Nephron (organoid): ENCODE measurements at regions not wholly inside any gene's neighbourhood (a gene's known extent, or its start where the extent isn't known, plus 50 kb on each side); places are given as distances from the start of the nearest gene placed in this dataset.

Experiments
- H3K27ac Mint-ChIP-seq, 3 experiments: 2 replicates each; pipeline ENCODE4 v1.8.0; 2020; ENCODE audit warnings: mixed read lengths in 3 of 3, mild to moderate bottlenecking in 2 of 3, moderate library complexity in 1 of 3
- H3K27me3 Mint-ChIP-seq: 2 replicates; pipeline ENCODE4 v1.8.0; 2021; ENCODE audit warnings: low read depth, mild to moderate bottlenecking, moderate library complexity, mixed read lengths
- H3K36me3 Mint-ChIP-seq: 2 replicates; pipeline ENCODE4 v1.8.0; 2020; ENCODE audit warnings: low read depth, mixed read lengths
- H3K4me1 Mint-ChIP-seq: 2 replicates; pipeline ENCODE4 v1.8.0; 2020; ENCODE audit warnings: mixed read lengths
- H3K4me3 Mint-ChIP-seq, 3 experiments: 2 replicates each; pipeline ENCODE4 v1.8.0; 2020; ENCODE audit warnings: mild to moderate bottlenecking in 3 of 3, mixed read lengths in 3 of 3, moderate library complexity in 2 of 3
- H3K9me3 Mint-ChIP-seq: 2 replicates; pipeline ENCODE4 v1.8.0; 2020; ENCODE audit warnings: mixed read lengths
- TF ChIP-seq, protein P1 (sequence below), 3 experiments: fragments of 200-600 bp; sonication (generic); IDR thresholded peaks; one replicate each; pipeline ENCODE4 v1.5.0; 2021; ENCODE audit warnings: antibody characterized with exemption in 3 of 3; ENCODE audit not compliant: unreplicated experiment in 3 of 3

DNA sequence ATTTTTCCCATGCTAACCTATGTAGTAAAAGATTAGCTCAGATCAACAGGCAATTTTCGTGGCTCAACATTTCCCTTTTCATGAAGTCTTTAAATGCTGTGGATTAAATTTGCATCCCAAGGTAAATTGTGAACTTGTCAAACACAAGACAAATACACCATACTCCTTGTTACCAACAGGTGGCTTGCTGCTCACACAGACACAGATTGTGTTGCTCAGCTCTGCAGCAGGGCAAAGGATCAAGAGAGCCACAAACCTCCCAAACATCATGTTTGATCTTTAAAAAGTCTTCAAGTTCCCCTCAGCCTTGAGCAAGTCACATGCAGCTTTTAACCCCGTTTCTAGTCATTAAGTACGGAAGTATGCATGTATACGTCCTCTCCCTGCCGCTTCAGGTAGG lies 119.6 kb upstream of the CNTNAP4 start:
- Mint-ChIP-seq H3K27ac (no peak overlapping the region), H3K4me3 (no peak overlapping the region), H3K27me3 (no peaks in the 10 kb centered on the region), H3K4me1 (no peaks in the 10 kb centered on the region), H3K36me3 (no peaks in the 10 kb centered on the region), H3K9me3 (no peaks in the 10 kb centered on the region)
- TF ChIP-seq, protein P1, sequence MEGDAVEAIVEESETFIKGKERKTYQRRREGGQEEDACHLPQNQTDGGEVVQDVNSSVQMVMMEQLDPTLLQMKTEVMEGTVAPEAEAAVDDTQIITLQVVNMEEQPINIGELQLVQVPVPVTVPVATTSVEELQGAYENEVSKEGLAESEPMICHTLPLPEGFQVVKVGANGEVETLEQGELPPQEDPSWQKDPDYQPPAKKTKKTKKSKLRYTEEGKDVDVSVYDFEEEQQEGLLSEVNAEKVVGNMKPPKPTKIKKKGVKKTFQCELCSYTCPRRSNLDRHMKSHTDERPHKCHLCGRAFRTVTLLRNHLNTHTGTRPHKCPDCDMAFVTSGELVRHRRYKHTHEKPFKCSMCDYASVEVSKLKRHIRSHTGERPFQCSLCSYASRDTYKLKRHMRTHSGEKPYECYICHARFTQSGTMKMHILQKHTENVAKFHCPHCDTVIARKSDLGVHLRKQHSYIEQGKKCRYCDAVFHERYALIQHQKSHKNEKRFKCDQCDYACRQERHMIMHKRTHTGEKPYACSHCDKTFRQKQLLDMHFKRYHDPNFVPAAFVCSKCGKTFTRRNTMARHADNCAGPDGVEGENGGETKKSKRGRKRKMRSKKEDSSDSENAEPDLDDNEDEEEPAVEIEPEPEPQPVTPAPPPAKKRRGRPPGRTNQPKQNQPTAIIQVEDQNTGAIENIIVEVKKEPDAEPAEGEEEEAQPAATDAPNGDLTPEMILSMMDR (IDR thresholded peaks at IDR 0.05; ENCODE audit: unreplicated experiment in 3 of 3), result no peak

DNA sequence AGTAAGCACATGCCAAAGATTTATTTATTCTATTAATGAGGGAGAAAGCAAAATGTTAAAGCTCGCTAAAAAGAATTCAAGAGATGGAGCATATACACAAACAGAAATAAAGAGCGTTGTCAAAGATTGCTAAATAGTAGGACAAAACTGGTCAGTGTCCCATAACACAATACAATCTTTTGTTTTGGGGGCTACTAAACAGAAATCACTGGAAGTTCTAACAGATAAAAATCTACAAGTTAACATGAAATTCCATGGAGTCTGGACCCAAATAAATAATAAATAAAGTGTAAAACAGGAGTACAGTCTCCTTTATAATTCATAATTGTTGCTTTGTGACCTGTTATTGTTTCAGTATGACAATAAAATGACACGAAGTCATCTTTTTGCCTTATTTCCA lies 115.2 kb upstream of the CNTNAP4 start:
- H3K4me1 Mint-ChIP-seq, result no peaks in the 10 kb centered on the region
- no peaks in the 10 kb centered on the region for H3K9me3 Mint-ChIP-seq
- no peaks in the 10 kb centered on the region for H3K27me3 Mint-ChIP-seq
- no peak overlapping the region for H3K4me3 Mint-ChIP-seq
- TF ChIP-seq, protein P1 (IDR thresholded peaks at IDR 0.05; ENCODE audit: unreplicated experiment in 3 of 3), result no peak
- H3K27ac Mint-ChIP-seq, result no peak overlapping the region
- no peaks in the 10 kb centered on the region for H3K36me3 Mint-ChIP-seq

DNA sequence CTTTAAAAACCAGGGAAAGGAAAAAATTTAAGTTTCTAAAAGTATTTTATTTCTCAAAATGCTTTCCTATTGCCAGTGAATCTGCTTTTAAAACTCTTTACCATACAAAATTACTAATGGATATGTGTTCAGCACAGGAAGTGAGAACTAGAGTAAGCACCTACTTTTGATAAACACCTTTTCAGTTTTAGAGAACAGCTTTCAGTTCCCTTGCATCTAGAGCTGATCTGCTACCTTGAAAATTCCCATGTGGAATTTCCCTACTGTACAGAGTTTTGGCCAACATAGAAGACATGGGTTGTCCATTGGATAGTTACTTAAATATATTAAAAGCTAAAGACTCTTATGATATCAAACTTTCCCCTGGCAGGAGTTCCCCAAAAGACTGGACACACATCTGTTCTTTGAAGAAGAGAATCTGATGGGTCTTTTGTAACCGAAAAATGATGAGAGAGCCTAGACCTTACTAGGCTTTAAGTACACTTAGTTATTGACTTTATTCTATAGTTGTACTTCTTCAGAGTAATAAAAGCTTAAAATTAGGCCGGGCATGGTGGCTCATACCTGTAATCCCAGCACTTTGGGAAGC lies 112.1 kb upstream of the CNTNAP4 start:
- no peaks in the 10 kb centered on the region for H3K9me3 Mint-ChIP-seq
- TF ChIP-seq, protein P1 (IDR thresholded peaks at IDR 0.05; ENCODE audit: unreplicated experiment in 3 of 3), result no peak
- H3K36me3 Mint-ChIP-seq, result no peaks in the 10 kb centered on the region
- no peak overlapping the region for H3K4me3 Mint-ChIP-seq
- H3K4me1 Mint-ChIP-seq, result no peaks in the 10 kb centered on the region
- H3K27me3 Mint-ChIP-seq, result no peaks in the 10 kb centered on the region
- no peak overlapping the region for H3K27ac Mint-ChIP-seq

DNA sequence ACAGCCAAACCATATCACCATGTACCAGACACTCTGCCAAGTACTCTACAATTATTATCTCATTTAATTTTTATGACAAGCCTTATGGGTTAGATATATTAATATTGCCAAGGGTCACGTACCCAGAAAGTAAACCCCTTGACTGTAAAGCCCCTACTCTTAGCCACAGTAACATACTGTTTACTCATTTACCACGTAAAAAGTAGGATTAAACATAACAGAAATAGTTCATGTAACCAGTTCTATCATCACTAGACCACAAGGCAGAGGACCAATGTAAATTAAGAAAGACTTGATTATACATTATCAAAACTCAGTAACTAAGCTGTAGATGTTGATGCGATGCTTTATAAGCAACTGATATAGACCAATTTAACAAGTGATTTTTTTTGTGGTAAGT lies 101.5 kb upstream of the CNTNAP4 start:
- TF ChIP-seq, protein P1 (IDR thresholded peaks at IDR 0.05; ENCODE audit: unreplicated experiment in 3 of 3), result no peak
- Mint-ChIP-seq H3K36me3 (no peaks in the 10 kb centered on the region), H3K4me3 (no peak overlapping the region), H3K4me1 (no peaks in the 10 kb centered on the region), H3K27me3 (no peaks in the 10 kb centered on the region), H3K9me3 (peaks cover 11% of the 10 kb centered on the region), H3K27ac (no peak overlapping the region)

DNA sequence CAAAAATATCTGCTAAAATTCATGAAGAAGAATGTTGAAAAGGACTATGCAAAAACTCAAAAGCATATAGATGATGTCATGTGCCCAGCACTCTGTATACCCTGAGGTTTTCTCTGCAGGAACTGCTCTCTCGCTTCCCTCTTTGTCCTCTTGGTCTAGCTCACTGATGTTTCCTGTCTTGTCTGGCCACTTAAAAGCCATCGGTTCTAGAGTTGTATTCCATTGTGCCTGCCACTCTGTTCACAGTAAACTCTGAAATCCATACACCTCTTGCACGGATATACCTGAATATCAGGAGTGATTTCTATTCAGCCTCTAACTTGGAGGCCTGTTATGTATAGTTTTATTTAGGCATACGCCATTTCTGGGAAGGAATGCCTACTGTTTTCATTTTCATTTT lies 101.0 kb upstream of the CNTNAP4 start:
- Mint-ChIP-seq H3K9me3 (peaks cover 11% of the 10 kb centered on the region), H3K4me3 (no peak overlapping the region), H3K36me3 (no peaks in the 10 kb centered on the region), H3K4me1 (no peaks in the 10 kb centered on the region), H3K27me3 (no peaks in the 10 kb centered on the region), H3K27ac (no peak overlapping the region)
- TF ChIP-seq, protein P1 (IDR thresholded peaks at IDR 0.05; ENCODE audit: unreplicated experiment in 3 of 3), result no peak

DNA sequence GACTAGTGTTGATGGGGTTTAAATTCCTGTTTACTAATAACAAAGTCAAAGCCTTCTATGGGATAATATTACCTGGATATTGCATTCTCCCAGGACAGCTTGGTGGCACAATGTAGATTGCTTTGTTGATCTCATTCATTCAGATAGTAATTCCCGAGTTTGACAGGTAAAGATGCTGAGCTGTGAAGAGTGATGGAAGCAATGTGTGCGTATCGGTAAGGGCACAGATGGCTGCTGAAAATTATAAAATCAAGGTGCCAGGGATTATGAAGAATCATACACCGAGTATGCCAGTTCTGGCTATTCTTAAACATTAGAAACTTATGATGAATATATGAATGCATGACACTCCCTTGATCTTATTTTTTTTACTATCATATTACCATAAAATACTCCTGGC lies 100.6 kb upstream of the CNTNAP4 start:
- Mint-ChIP-seq H3K9me3 (peaks cover 9% of the 10 kb centered on the region), H3K27me3 (no peaks in the 10 kb centered on the region), H3K36me3 (no peaks in the 10 kb centered on the region), H3K27ac (no peak overlapping the region), H3K4me3 (no peak overlapping the region), H3K4me1 (no peaks in the 10 kb centered on the region)
- TF ChIP-seq, protein P1 (IDR thresholded peaks at IDR 0.05; ENCODE audit: unreplicated experiment in 3 of 3), result no peak
